ENCODE measurements at regions not wholly inside any gene's neighbourhood (a gene's known extent, or its start where the extent isn't known, plus 50 kb on each side); places are given as distances from the start of the nearest gene placed in this dataset.

- FAIRE-seq = no peak
Measured at GRCh38 chr4:123288309-123289025, 108.1 kb upstream of the SPRY1 start.

GRCh38 chr4:123291329-123291728 is 105.3 kb upstream of the SPRY1 start:
- FAIRE-seq = no peak

GRCh38 chr4:123297836-123298235 is 98.8 kb upstream of the SPRY1 start:
- FAIRE-seq = no peak

- no peak for FAIRE-seq
Measured at GRCh38 chr4:123298261-123298660, 98.3 kb upstream of the SPRY1 start.

GRCh38 chr4:123298801-123299200 is 97.8 kb upstream of the SPRY1 start:
- no peak for FAIRE-seq

GRCh38 chr4:123299212-123299691 is 97.3 kb upstream of the SPRY1 start:
- FAIRE-seq = no peak

GRCh38 chr4:123300222-123301039 is 96.2 kb upstream of the SPRY1 start:
- no peak for FAIRE-seq

GRCh38 chr4:123301923-123302322 is 94.7 kb upstream of the SPRY1 start:
- FAIRE-seq = no peak

GRCh38 chr4:123304151-123304964 is 92.2 kb upstream of the SPRY1 start:
- no peak for FAIRE-seq

- FAIRE-seq = no peak
Measured at GRCh38 chr4:123305736-123306135, 90.9 kb upstream of the SPRY1 start.

- FAIRE-seq = no peak
Measured at GRCh38 chr4:123306769-123307168, 89.8 kb upstream of the SPRY1 start.

GRCh38 chr4:123308667-123309066 is 87.9 kb upstream of the SPRY1 start:
- no peak for FAIRE-seq

- FAIRE-seq = no peak
Measured at GRCh38 chr4:123312116-123312515, 84.5 kb upstream of the SPRY1 start.

- FAIRE-seq = no peak
Measured at GRCh38 chr4:123312951-123313592, 83.5 kb upstream of the SPRY1 start.

GRCh38 chr4:123315617-123316016 is 81.0 kb upstream of the SPRY1 start:
- FAIRE-seq = no peak

- FAIRE-seq = no peak
Measured at GRCh38 chr4:123317211-123317610, 79.4 kb upstream of the SPRY1 start.

GRCh38 chr4:123319639-123320038 is 77.0 kb upstream of the SPRY1 start:
- FAIRE-seq = no peak

GRCh38 chr4:123323998-123324397 is 72.6 kb upstream of the SPRY1 start:
- FAIRE-seq = no peak

GRCh38 chr4:123325241-123325681 is 71.3 kb upstream of the SPRY1 start:
- FAIRE-seq = no peak

- no peak for FAIRE-seq
Measured at GRCh38 chr4:123327346-123327745, 69.2 kb upstream of the SPRY1 start.

GRCh38 chr4:123327846-123328429 is 68.7 kb upstream of the SPRY1 start:
- FAIRE-seq = no peak

GRCh38 chr4:123338715-123339114 is 57.9 kb upstream of the SPRY1 start:
- no peak for FAIRE-seq
